Liver (tissue), 8 donors: ENCODE measurements at regions not wholly inside any gene's neighbourhood (a gene's known extent, or its start where the extent isn't known, plus 50 kb on each side); places are given as distances from the start of the nearest gene placed in this dataset.

Source experiments
- DNase-seq: peaks from one replicate; pipeline ENCODE4 v3.0.0-alpha.2; 2017; ENCODE audit warnings: low spot score
- H3K27ac ChIP-seq, 2 donors: one replicate each; pipeline ENCODE4 v1.7.0; 2013; ENCODE audit warnings: inconsistent platforms in 2 of 2, low read length in 2 of 2, control low read depth in 1 of 2, low read depth in 1 of 2, mild to moderate bottlenecking in 1 of 2
- H3K27me3 ChIP-seq, 4 donors: one replicate each; pipeline versions ENCODE4 v1.6.1 to v1.7.0; 2013; ENCODE audit warnings: low read length in 3 of 4, inconsistent platforms in 1 of 4, mild to moderate bottlenecking in 1 of 4, moderate library complexity in 1 of 4; ENCODE audit not compliant: control insufficient read depth in 4 of 4, insufficient read depth in 4 of 4
- H3K36me3 ChIP-seq, 4 donors: one replicate each; pipeline versions ENCODE4 v1.6.1 to v1.7.0; 2013; ENCODE audit warnings: low read length in 3 of 4, mild to moderate bottlenecking in 3 of 4, low read depth in 1 of 4, moderate library complexity in 1 of 4; ENCODE audit not compliant: control insufficient read depth in 4 of 4, insufficient read depth in 3 of 4
- H3K4me1 ChIP-seq, 4 donors: one replicate each; pipeline versions ENCODE4 v1.6.1 to v1.7.0; 2013; ENCODE audit warnings: low read length in 3 of 4, mild to moderate bottlenecking in 3 of 4, moderate library complexity in 1 of 4; ENCODE audit not compliant: control insufficient read depth in 4 of 4, insufficient read depth in 4 of 4
- H3K4me3 ChIP-seq, 3 donors: one replicate each; pipeline versions ENCODE4 v1.6.1 to v1.7.0; 2013; ENCODE audit warnings: low read length in 3 of 3, control low read depth in 1 of 3, low read depth in 1 of 3, mild to moderate bottlenecking in 1 of 3
- H3K9ac ChIP-seq, 2 donors: one replicate each; pipeline ENCODE4 v1.7.0; 2013; ENCODE audit warnings: low read length in 2 of 2, mild to moderate bottlenecking in 2 of 2, moderate library complexity in 2 of 2, control low read depth in 1 of 2, low read depth in 1 of 2
- H3K9me3 ChIP-seq, 4 donors: one replicate each; pipeline versions ENCODE4 v1.6.1 to v1.7.0; 2013; ENCODE audit warnings: low read length in 3 of 4; ENCODE audit not compliant: control insufficient read depth in 4 of 4
- CTCF ChIP-seq: fragments of 150-350 bp; IDR thresholded peaks from 2 replicates; pipeline ENCODE4 v1.5.1; 2017; ENCODE audit warnings: improper control_type of control experiment, low read depth, low read length; ENCODE audit not compliant: missing input control
- EGR1 ChIP-seq, 2 donors: IDR thresholded peaks; 2 replicates each; pipeline ENCODE4 v1.6.1; 2016 to 2018; ENCODE audit warnings: antibody characterized with exemption in 2 of 2, low read depth in 2 of 2
- FOXA1 ChIP-seq: IDR thresholded peaks from 2 replicates; pipeline ENCODE4 v1.6.1; 2016; ENCODE audit warnings: antibody characterized with exemption
- FOXA2 ChIP-seq: IDR thresholded peaks from 2 replicates; pipeline ENCODE4 v1.6.1; 2016; ENCODE audit warnings: antibody characterized with exemption
- GABPA ChIP-seq, 2 donors: IDR thresholded peaks in 1 of 2; conservative IDR thresholded peaks in 1 of 2; 2 replicates each; pipeline ENCODE4 v1.6.1; 2016; ENCODE audit warnings: antibody characterized with exemption in 2 of 2, mild to moderate bottlenecking in 1 of 2, moderate library complexity in 1 of 2
- HNF4A ChIP-seq, 2 donors: conservative IDR thresholded peaks; 2 replicates each; pipeline ENCODE4 v1.6.1; 2016; ENCODE audit warnings: antibody characterized with exemption in 2 of 2, mild to moderate bottlenecking in 2 of 2
- HNF4G ChIP-seq: IDR thresholded peaks from 2 replicates; pipeline ENCODE4 v1.6.1; 2016; ENCODE audit warnings: antibody characterized with exemption
- JUND ChIP-seq, 2 donors: IDR thresholded peaks; 2 replicates each; pipeline ENCODE4 v1.6.1; 2016; ENCODE audit warnings: antibody characterized with exemption in 2 of 2
- NR2F2 ChIP-seq: IDR thresholded peaks from 2 replicates; pipeline ENCODE4 v1.6.1; 2016; ENCODE audit warnings: antibody characterized with exemption
- RAD21 ChIP-seq, 2 donors: IDR thresholded peaks; 2 replicates each; pipeline ENCODE4 v1.6.1; 2016; ENCODE audit warnings: antibody characterized with exemption in 2 of 2, mild to moderate bottlenecking in 2 of 2
- REST ChIP-seq: IDR thresholded peaks from 2 replicates; pipeline ENCODE4 v1.6.1; 2016; ENCODE audit warnings: antibody characterized with exemption, mild to moderate bottlenecking
- RXRA ChIP-seq, 2 donors: IDR thresholded peaks; 2 replicates each; pipeline ENCODE4 v1.6.1; 2017 to 2018; ENCODE audit warnings: antibody characterized with exemption in 2 of 2, mild to moderate bottlenecking in 1 of 2
- SP1 ChIP-seq: IDR thresholded peaks from 2 replicates; pipeline ENCODE4 v1.6.1; 2018; ENCODE audit warnings: antibody characterized with exemption, mild to moderate bottlenecking
- TAF1 ChIP-seq: conservative IDR thresholded peaks from 2 replicates; pipeline ENCODE4 v1.6.1; 2016; ENCODE audit warnings: antibody characterized with exemption, mild to moderate bottlenecking
- YY1 ChIP-seq: IDR thresholded peaks from 2 replicates; pipeline ENCODE4 v1.6.1; 2016; ENCODE audit warnings: antibody characterized with exemption, mild to moderate bottlenecking
- WGBS: extraction: QIAGEN DNeasy Blood & Tissue Kit; methylation state at CpG from one replicate; pipeline ENCODE4 v1.1.7; 2013; 5-methylcytosine and 5-hydroxymethylcytosine counted together
- TF ChIP-seq, protein P1 (sequence below): IDR thresholded peaks from 2 replicates; pipeline ENCODE4 v1.6.1; 2016; ENCODE audit warnings: antibody characterized with exemption
- TF ChIP-seq, protein P2 (sequence below): IDR thresholded peaks from 2 replicates; pipeline ENCODE4 v1.6.1; 2016; ENCODE audit warnings: antibody characterized with exemption
- TF ChIP-seq, protein P3 (sequence below): IDR thresholded peaks from 2 replicates; pipeline ENCODE4 v1.6.1; 2016; ENCODE audit warnings: antibody characterized with exemption
- donor health status: healthy.
- donor health status: healthy.
- donor health status: healthy.
- donor health status: healthy.
- donor health status: healthy.

- no peak overlapping the region for H3K4me3 ChIP-seq
- H3K4me1 ChIP-seq = no peaks in the 10 kb centered on the region
- 78% methylated on average over 1 of the region's 1 CpG for WGBS
- no peaks in the 10 kb centered on the region for H3K27me3 ChIP-seq
- TF ChIP-seq FOXA1 (no peak), FOXA2 (no peak), TAF1 (no peak), HNF4G (no peak), EGR1 (IDR thresholded peaks at IDR 0.05; ENCODE audit: low read depth in 2 of 2) (no peak), REST (no peak), CTCF (no peak), GABPA (IDR thresholded peaks at IDR 0.05 in 1 of 2, conservative IDR thresholded peaks at IDR 0.05 in 1 of 2) (no peak), SP1 (no peak)
- TF ChIP-seq, protein P1, sequence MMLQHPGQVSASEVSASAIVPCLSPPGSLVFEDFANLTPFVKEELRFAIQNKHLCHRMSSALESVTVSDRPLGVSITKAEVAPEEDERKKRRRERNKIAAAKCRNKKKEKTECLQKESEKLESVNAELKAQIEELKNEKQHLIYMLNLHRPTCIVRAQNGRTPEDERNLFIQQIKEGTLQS = no peak
- TF ChIP-seq, protein P2, sequence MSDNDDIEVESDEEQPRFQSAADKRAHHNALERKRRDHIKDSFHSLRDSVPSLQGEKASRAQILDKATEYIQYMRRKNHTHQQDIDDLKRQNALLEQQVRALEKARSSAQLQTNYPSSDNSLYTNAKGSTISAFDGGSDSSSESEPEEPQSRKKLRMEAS = no peak
- TF ChIP-seq, protein P3, sequence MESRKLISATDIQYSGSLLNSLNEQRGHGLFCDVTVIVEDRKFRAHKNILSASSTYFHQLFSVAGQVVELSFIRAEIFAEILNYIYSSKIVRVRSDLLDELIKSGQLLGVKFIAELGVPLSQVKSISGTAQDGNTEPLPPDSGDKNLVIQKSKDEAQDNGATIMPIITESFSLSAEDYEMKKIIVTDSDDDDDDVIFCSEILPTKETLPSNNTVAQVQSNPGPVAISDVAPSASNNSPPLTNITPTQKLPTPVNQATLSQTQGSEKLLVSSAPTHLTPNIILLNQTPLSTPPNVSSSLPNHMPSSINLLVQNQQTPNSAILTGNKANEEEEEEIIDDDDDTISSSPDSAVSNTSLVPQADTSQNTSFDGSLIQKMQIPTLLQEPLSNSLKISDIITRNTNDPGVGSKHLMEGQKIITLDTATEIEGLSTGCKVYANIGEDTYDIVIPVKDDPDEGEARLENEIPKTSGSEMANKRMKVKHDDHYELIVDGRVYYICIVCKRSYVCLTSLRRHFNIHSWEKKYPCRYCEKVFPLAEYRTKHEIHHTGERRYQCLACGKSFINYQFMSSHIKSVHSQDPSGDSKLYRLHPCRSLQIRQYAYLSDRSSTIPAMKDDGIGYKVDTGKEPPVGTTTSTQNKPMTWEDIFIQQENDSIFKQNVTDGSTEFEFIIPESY = no peak
- no peak overlapping the region for H3K27ac ChIP-seq
- no peak overlapping the region for H3K9ac ChIP-seq
- DNase-seq = no peak
- H3K9me3 ChIP-seq = peaks cover 0 to 4% (median 0%) of the 10 kb centered on the region in 4 donors
- H3K36me3 ChIP-seq = no peaks in the 10 kb centered on the region
Measured at GRCh38 chr6:134795691-134796090, 154.2 kb downstream of the ALDH8A1 start.

- H3K36me3 ChIP-seq = no peaks in the 10 kb centered on the region
- no peak overlapping the region for H3K4me3 ChIP-seq
- H3K4me1 ChIP-seq = no peaks in the 10 kb centered on the region
- peaks cover 0 to 9% (median 0%) of the 10 kb centered on the region in 4 donors for H3K9me3 ChIP-seq
- WGBS = 97% methylated on average over 7 of the region's 7 CpGs
- no peaks in the 10 kb centered on the region for H3K27me3 ChIP-seq
- DNase-seq = no peak
- H3K9ac ChIP-seq = no peak overlapping the region
- H3K27ac ChIP-seq = no peak overlapping the region
- TF ChIP-seq, protein P3 = no peak
- TF ChIP-seq HNF4G (no peak), CTCF (no peak), NR2F2 (no peak), RXRA (IDR thresholded peaks at IDR 0.05) (no peak), GABPA (IDR thresholded peaks at IDR 0.05 in 1 of 2, conservative IDR thresholded peaks at IDR 0.05 in 1 of 2) (no peak), FOXA2 (no peak), EGR1 (IDR thresholded peaks at IDR 0.05; ENCODE audit: low read depth in 2 of 2) (no peak), HNF4A (conservative IDR thresholded peaks at IDR 0.05) (no peak), RAD21 (IDR thresholded peaks at IDR 0.05) (no peak), TAF1 (no peak), JUND (IDR thresholded peaks at IDR 0.05) (no peak), FOXA1 (no peak), SP1 (no peak), YY1 (no peak)
- TF ChIP-seq, protein P1 = no peak
- TF ChIP-seq, protein P2 = no peak
Measured at GRCh38 chr6:134795001-134795400, 154.9 kb downstream of the ALDH8A1 start.
